ENCODE measurements at regions not wholly inside any gene's neighbourhood (a gene's known extent, or its start where the extent isn't known, plus 50 kb on each side); places are given as distances from the start of the nearest gene placed in this dataset.

DNA sequence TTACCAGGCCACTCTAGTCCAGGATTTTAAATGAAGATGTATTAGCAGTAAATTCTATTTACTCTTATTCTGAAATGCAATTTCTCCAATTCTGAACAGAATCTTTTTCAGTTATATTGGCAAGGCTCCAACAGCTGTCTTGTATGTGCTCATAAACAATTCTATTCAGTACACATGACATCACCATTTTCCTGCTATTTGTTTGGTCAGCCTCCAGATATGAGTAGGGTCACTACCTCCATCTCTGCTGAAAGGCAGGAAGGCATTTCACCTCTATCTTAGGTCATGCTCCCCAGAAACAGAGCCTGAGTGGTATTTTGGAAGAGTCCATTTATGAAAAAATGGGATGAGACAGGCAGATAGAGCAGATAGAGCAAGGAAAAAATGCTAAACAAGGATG lies 151.1 kb upstream of the ADGRL3 start (continued):
- TF ChIP-seq EZH2 (IDR thresholded peaks at IDR 0.05; ENCODE audit: low read depth, low read length, severe bottlenecking) (no peak), CBX8 (IDR thresholded peaks at IDR 0.05; ENCODE audit: borderline replicate concordance, low read depth, low read length) (no peak), CTBP2 (IDR thresholded peaks at IDR 0.05; ENCODE audit: borderline replicate concordance, insufficient read depth, insufficient read length, low read length) (no peak), TCF12 (IDR thresholded peaks at IDR 0.05; ENCODE audit: low read depth, low read length) (no peak)
